HG02571 (cell line): ENCODE measurements at regions not wholly inside any gene's neighbourhood (a gene's known extent, or its start where the extent isn't known, plus 50 kb on each side); places are given as distances from the start of the nearest gene placed in this dataset.

Experiments used
- ATAC-seq: cut with Tn5 transposase; IDR thresholded peaks from one replicate; pipeline ENCODE4 v1.9.1; 2021; ENCODE audit warnings: mild to moderate bottlenecking, moderate library complexity; ENCODE audit not compliant: unreplicated experiment

- no peak for ATAC-seq
These were observed 2154.9 kb downstream of the LRRC4C start for GRCh38 chr11:39304586-39304985.

- ATAC-seq = no peak
These were observed 2164.8 kb downstream of the LRRC4C start for GRCh38 chr11:39294648-39295047.

GRCh38 chr11:39288011-39288410, 2171.4 kb downstream of the LRRC4C start:
- no peak for ATAC-seq

DNA sequence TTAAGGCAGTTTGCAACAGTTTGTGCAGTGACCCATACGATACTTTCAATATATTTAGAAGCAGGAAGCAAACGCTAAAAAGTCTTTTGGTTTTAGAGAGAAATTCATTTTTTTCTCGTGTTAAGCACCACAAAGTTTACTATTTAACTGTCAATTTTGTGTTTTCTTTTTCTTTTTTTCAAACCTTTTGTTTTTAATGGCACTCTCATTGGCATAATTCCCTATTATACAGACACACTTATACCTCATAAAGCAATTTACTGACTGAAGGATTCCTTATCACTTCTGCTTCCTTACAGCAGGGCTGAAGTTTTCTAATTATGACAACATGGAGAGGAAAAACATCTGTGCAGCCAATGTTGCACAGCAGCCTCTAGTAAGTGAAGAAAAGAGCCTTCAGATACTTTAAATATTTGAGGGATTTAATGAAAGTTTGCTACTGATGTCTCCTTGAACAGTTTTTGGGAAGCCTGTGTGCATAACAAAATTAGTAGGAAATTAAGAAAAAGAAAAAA, 2191.2 kb downstream of the LRRC4C start:
- no peak for ATAC-seq

- ATAC-seq = no peak
These were observed 2203.8 kb downstream of the LRRC4C start for GRCh38 chr11:39255648-39256047.

DNA sequence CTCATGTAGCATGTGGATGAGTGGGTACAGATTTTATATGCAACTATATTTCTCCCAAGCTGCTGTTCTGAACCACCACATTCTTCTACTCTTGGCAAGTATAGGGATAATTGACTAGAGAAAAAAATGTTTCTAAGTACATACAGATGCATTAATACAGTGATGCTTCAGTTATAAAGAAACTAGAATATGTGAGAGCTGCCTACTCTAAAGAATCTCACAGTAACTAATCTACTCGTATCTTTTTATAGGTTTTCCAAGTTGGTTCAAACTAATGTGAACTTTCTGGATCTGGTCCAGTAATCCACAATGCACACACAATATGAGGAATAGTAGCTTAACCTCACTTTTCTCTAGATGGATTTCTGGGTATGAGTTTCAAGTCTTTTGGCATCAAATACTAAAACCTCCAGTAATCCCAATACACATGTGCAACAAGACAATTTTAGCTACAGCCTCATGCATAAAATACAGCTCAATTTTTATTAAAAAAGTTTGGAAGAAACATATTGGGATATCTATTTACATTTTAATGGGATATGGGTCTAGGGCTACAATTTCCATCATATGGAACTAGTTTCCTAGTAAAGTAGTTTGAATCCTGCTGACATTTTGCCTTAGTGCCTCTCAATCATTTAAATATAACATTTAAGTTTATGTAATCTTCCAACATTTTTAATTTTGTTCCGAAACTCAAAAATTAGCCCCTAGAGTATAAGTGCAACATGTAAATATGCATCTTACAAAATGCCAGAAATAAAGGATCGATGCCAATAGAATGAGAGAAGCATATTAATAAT, 2209.7 kb downstream of the LRRC4C start:
- no peak for ATAC-seq

DNA sequence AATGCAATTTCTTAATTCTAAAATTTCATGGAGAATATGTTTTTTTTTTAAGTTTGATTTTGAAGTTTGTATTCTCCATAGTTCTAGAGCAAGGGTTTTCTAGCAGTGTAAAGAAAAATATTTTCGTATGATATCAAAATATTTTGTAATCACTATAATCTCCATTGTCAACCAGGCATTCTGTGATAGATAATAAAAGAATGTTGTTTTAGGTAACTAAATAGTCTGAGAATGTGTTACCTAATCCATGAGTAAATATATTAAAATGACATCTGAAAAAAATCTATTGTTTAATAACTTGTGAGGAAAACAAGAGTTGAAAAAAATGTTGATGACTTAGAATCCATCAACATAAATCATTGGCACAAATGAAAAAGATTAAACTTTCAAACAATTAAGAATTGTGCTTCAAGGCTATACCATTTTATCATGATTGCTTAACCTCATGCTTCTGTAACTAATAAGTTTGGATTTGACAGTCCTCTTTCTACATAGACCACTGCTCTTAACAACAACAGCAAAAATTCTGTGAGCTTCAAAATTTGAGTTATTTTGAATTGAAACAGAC, 2211.8 kb downstream of the LRRC4C start:
- no peak for ATAC-seq

DNA sequence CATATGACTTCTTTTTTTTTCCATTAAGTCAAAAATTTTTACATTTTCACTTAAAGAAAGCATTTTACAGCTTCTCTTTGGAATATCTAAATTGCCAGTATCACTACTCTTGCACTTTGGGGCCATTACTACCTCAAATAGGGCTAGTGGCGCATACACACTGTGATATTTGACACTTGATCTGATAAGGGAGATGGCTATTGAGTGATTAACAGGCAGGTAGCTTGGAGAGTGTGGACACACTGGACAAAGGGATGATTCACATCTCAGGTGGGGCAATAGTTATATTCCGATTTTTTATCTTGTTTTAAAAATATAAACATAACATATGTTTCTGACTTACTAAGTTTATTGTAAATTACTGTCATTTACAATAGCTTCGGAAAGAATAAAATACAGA, 2219.9 kb downstream of the LRRC4C start:
- no peak for ATAC-seq

DNA sequence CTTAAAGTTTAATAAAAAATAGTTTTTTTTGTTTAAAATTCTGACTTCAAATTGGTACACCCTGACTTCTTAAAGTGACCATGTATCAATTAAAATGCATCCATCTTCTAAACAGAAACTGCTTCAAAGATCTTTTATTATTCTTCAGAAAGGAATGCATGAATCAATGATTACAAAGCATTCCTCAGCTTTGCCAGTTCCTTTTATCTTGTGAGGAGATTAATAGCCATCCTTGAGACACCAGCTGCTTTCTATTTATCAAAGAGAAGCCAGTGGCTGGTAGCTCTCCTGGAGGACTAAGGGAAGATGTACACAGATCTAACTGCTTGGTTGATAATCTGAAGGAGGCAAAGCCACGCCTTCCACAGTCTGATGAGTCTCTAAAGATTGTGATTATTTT, 2222.5 kb downstream of the LRRC4C start:
- no peak for ATAC-seq

DNA sequence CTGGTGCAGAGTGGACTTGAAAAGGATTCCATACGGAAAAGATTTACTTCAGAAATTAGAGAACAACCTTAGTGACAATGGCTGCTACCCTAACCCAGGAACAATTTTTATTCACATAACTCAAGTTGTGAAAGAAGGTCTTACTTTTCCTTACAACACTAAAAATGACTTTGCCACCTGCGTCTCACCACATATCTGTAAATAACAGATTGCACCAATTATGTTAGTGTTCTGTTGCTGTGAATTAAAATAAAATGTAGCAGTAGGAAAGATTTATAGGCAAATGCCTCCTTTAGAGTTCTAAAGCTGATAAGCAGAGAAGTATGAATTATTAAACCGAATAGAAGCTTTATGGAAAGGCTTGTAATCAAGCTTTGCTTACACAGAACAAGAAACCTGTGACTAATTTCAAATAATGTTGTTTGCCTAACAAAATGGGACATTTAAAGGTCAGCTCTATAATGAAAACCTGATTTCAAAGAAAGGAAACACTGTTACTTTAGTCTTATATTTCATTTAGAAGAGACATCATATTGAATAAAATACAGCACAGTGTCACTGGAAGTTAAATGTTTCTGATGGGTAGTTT, 2237.8 kb downstream of the LRRC4C start:
- no peak for ATAC-seq

GRCh38 chr11:39220501-39221230, 2238.8 kb downstream of the LRRC4C start:
- no peak for ATAC-seq

DNA sequence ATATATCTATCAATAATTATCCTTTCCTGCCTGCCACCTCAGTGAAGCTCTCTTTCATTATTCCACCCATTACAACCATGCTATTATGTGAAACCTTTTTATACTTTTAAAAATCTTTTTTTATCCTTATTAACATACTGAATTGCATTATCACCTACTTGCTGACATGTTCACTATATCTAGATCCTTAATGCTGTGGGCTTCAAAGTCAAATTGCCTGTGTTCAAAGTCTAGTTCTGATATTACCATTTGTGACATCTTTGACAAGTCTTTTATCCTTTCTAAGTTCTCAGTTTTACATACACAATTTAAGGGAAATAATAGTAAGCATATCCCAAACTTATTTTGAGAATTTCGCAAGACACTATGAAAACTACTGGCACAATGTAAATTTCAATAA, 2239.4 kb downstream of the LRRC4C start:
- ATAC-seq = no peak

DNA sequence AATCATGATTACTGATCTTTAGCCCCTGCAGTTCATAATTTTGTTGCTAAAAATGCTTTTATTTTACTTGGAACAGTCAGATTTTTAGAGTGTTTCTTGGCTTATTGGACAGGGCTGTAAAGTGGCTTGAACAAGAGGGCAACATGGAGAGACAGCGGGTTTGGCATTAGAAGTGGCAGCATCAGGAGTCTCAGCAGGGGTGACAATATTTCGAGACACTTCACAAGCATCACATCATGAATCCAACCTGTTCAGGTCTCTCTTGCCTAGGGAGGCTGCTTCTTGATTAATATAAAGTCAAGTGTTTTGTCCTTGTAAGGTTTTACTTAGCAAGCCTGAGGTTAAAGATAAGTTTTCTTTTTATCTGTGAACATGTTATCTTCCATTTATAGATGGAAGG, 2249.5 kb downstream of the LRRC4C start:
- ATAC-seq = no peak

- ATAC-seq = no peak
These were observed 2254.0 kb downstream of the LRRC4C start for GRCh38 chr11:39205236-39205995.

- ATAC-seq = no peak
These were observed 2266.8 kb downstream of the LRRC4C start for GRCh38 chr11:39192671-39193070.

- ATAC-seq = no peak
These were observed 2268.7 kb downstream of the LRRC4C start for GRCh38 chr11:39190751-39191150.

DNA sequence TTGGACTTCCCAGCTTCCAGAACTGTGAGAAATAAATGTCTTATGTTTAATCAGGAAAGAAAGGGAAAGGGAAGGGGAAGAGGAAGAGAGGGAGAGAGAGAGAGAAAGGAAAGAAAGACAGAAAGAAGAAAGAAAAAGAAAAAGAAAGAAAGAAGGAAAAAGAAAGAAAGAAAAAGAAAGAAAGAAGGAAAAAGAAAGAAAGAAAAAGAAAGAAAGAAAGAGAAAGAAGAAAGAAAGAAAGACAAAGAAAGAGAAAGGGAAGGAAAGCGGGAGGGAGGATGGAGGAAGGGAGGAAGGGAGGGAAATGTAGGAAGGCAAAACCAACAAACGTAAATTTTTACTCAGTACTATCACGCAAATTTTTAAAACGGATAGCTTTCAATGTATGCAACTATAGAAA, 2281.8 kb downstream of the LRRC4C start:
- no peak for ATAC-seq

DNA sequence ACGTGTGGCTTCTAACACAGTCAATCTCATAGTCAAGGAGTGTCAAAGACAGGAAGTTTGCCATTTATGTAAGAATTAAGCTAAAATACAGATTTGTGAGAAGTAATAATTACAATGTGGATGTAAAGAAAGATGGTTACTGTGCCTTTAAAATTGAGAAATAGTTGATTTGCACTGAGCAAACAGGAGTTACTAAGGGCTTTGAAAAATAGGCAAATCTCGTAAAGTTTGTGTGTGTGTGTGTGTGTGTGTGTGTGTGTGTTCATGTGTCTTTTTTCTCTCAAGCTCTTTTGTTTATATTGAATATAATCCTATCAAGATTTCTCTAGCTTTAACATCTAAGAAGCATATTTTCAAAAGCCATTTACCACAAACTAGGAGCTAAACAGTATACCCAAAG, 2284.5 kb downstream of the LRRC4C start:
- ATAC-seq = no peak

DNA sequence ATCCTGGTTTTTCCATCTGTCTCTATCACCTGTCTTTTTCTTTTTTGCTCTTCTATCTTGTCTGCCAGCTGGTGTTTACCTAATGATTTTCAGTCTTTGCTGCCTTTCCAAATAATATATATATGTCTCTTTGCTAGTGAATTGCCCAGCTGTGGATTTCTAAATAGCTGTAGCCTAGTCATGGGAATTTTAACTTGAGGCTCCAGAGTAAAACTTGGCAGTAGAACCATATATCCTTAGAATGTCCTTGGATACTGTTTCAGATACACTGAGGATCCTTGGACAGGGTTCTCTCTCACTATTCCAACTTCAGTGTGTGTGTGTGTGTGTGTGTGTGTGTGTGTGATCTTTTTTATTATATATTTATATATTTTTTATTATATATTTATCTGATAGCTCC, 2285.3 kb downstream of the LRRC4C start:
- no peak for ATAC-seq

- no peak for ATAC-seq
These were observed 2294.4 kb downstream of the LRRC4C start for GRCh38 chr11:39165021-39165420.

GRCh38 chr11:39149214-39149613, 2310.2 kb downstream of the LRRC4C start:
- ATAC-seq = no peak
